Stomach (tissue), 8 donors: ENCODE measurements at regions not wholly inside any gene's neighbourhood (a gene's known extent, or its start where the extent isn't known, plus 50 kb on each side); places are given as distances from the start of the nearest gene placed in this dataset.
A peak's percentile ranks its signal among the peaks of the same experiment; 100 is the strongest.

Experiments used
- DNase-seq, 2 donors: peaks; one replicate each; pipeline versions ENCODE4 v3.0.0 to v3.0.0-alpha.2; 2013 to 2019
- H3K27ac ChIP-seq, 5 donors: fragments of 200-600 bp in 4 of 5; sonication (generic) in 4 of 5; one replicate each; pipeline ENCODE4 v1.5.1; 2013 to 2019; ENCODE audit warnings: mild to moderate bottlenecking in 1 of 5, moderate library complexity in 1 of 5
- H3K27me3 ChIP-seq, 3 donors: fragments of 200-600 bp; sonication (generic); one replicate each; pipeline ENCODE4 v1.5.1; 2017 to 2019; ENCODE audit warnings: mixed run types in 1 of 3
- H3K36me3 ChIP-seq, 4 donors: fragments of 200-600 bp; sonication (generic); 1 replicate in 3 of 4; 2 replicates in 1 of 4; pipeline ENCODE4 v1.5.1; 2016 to 2019
- H3K4me1 ChIP-seq, 4 donors: fragments of 200-600 bp; sonication (generic); one replicate each; pipeline ENCODE4 v1.5.1; 2016 to 2019
- H3K4me3 ChIP-seq, 4 donors: fragments of 200-600 bp; sonication (generic) in 3 of 4; one replicate each; pipeline ENCODE4 v1.5.1; 2016 to 2019; ENCODE audit warnings: mild to moderate bottlenecking in 1 of 4
- H3K9me3 ChIP-seq, 4 donors: fragments of 200-600 bp; sonication (generic); one replicate each; pipeline ENCODE4 v1.5.1; 2016 to 2019
- CTCF ChIP-seq, 7 experiments: fragments of 450-650 bp in 4 of 7; fragments of 200-600 bp in 3 of 7; sonication (generic) in 3 of 7; IDR thresholded peaks; one replicate each; pipeline ENCODE4 v1.5.1; 2016 to 2019; ENCODE audit warnings: antibody characterized with exemption in 7 of 7, control low read depth in 2 of 7, mild to moderate bottlenecking in 1 of 7
- EP300 ChIP-seq: sonication (generic); formaldehyde crosslinking; IDR thresholded peaks from one replicate; pipeline ENCODE4 v1.6.1; 2017; ENCODE audit warnings: antibody characterized with exemption
- POLR2A ChIP-seq, 4 donors: fragments of 450-650 bp; IDR thresholded peaks; one replicate each; pipeline ENCODE4 v1.6.1; 2016; ENCODE audit warnings: antibody characterized with exemption in 4 of 4, control low read depth in 2 of 4, mild to moderate bottlenecking in 1 of 4, moderate library complexity in 1 of 4
- POLR2AphosphoS5 ChIP-seq, 3 donors: sonication (generic); formaldehyde crosslinking; IDR thresholded peaks; one replicate each; pipeline ENCODE4 v1.6.1; 2016; ENCODE audit warnings: antibody characterized with exemption in 3 of 3
- WGBS, 5 donors: extraction: QIAGEN DNeasy Blood & Tissue Kit in 3 of 5; methylation state at CpG; one replicate each; pipeline versions ENCODE4 v1.1.5 to v1.1.7; 2013 to 2018; 5-methylcytosine and 5-hydroxymethylcytosine counted together
- intact Hi-C: fragments of 100-400 bp; cut with DNase I; formaldehyde crosslinking; loops from one replicate; pipeline ENCODE4 v1.15.1; 2023; ENCODE audit warnings: low total_unique reads
- donor health status: healthy with polysubstance abuse.
- donor health status: Bipolar disorder and iron deficiency.
- donor health status: healthy.

- peaks cover 0 to 7% (median 5%) of the 10 kb centered on the region in 4 donors for H3K4me1 ChIP-seq
- intact Hi-C loops = no loop called here
- H3K27ac ChIP-seq = peak overlapping the region in 2 of 5 donors; percentile 20 to 31
- no peaks in the 10 kb centered on the region for H3K27me3 ChIP-seq
- no peak for DNase-seq
- H3K4me3 ChIP-seq = no peak overlapping the region
- H3K9me3 ChIP-seq = peaks cover 0 to 4% (median 0%) of the 10 kb centered on the region in 4 donors
- WGBS, 5 donors = 52 to 73% (median 63%) methylated on average over 7 of the region's 7 CpGs
- no peak for TF ChIP-seq POLR2A (IDR thresholded peaks at IDR 0.05)
- no peak for TF ChIP-seq CTCF (IDR thresholded peaks at IDR 0.05)
- TF ChIP-seq EP300 = no peak
- no peak for TF ChIP-seq POLR2AphosphoS5 (IDR thresholded peaks at IDR 0.05)
- H3K36me3 ChIP-seq = no peaks in the 10 kb centered on the region
These were observed 69.4 kb upstream of the ACSL1 start for GRCh38 chr4:184895012-184895695.

- no peak for TF ChIP-seq EP300
- TF ChIP-seq POLR2AphosphoS5 (IDR thresholded peaks at IDR 0.05) = no peak
- no peak for TF ChIP-seq POLR2A (IDR thresholded peaks at IDR 0.05)
- TF ChIP-seq CTCF (IDR thresholded peaks at IDR 0.05) = no peak
- WGBS, 5 donors = 72 to 79% (median 77%) methylated on average over 19 of the region's 19 CpGs
- intact Hi-C loops = no loop called here
- no peaks in the 10 kb centered on the region for H3K36me3 ChIP-seq
- no peak overlapping the region for H3K4me3 ChIP-seq
- no peak for DNase-seq
- peak overlapping the region in 2 of 5 donors; percentile 39 to 60 for H3K27ac ChIP-seq
- no peaks in the 10 kb centered on the region for H3K27me3 ChIP-seq
- peaks cover 0 to 4% (median 0%) of the 10 kb centered on the region in 4 donors for H3K9me3 ChIP-seq
- peaks cover 0 to 7% (median 5%) of the 10 kb centered on the region in 4 donors for H3K4me1 ChIP-seq
These were observed 71.3 kb upstream of the ACSL1 start for GRCh38 chr4:184896868-184897715.

- peaks cover 0 to 7% (median 5%) of the 10 kb centered on the region in 4 donors for H3K4me1 ChIP-seq
- H3K27ac ChIP-seq = no peak overlapping the region
- 57 to 65% (median 60%) methylated on average over 7 of the region's 7 CpGs for WGBS, 5 donors
- H3K36me3 ChIP-seq = no peaks in the 10 kb centered on the region
- TF ChIP-seq POLR2A (IDR thresholded peaks at IDR 0.05) (no peak), CTCF (IDR thresholded peaks at IDR 0.05) (no peak), EP300 (no peak), POLR2AphosphoS5 (IDR thresholded peaks at IDR 0.05) (no peak)
- peaks cover 0 to 4% (median 0%) of the 10 kb centered on the region in 4 donors for H3K9me3 ChIP-seq
- H3K27me3 ChIP-seq = no peaks in the 10 kb centered on the region
- no peak overlapping the region for H3K4me3 ChIP-seq
- intact Hi-C loops = no loop called here
- DNase-seq = no peak
These were observed 72.1 kb upstream of the ACSL1 start for GRCh38 chr4:184897895-184898294.

- peaks cover 0 to under 1% (median 0%) of the 10 kb centered on the region in 4 donors for H3K9me3 ChIP-seq
- WGBS, 5 donors = 80 to 89% (median 85%) methylated on average over 5 of the region's 5 CpGs
- no peaks in the 10 kb centered on the region for H3K27me3 ChIP-seq
- intact Hi-C loops = no loop called here
- TF ChIP-seq POLR2A (IDR thresholded peaks at IDR 0.05) (no peak), POLR2AphosphoS5 (IDR thresholded peaks at IDR 0.05) (no peak), CTCF (IDR thresholded peaks at IDR 0.05) (no peak), EP300 (no peak)
- no peaks in the 10 kb centered on the region for H3K36me3 ChIP-seq
- H3K27ac ChIP-seq = no peak overlapping the region
- no peak for DNase-seq
- no peak overlapping the region for H3K4me3 ChIP-seq
- H3K4me1 ChIP-seq = peaks cover 0 to 7% (median 5%) of the 10 kb centered on the region in 4 donors
These were observed 73.0 kb upstream of the ACSL1 start for GRCh38 chr4:184898793-184899192.
